GM13977 (cell line): ENCODE measurements at regions not wholly inside any gene's neighbourhood (a gene's known extent, or its start where the extent isn't known, plus 50 kb on each side); places are given as distances from the start of the nearest gene placed in this dataset.

Source experiments
- DNase-seq: peaks from one replicate; pipeline ENCODE4 v3.0.0; 2012; ENCODE audit warnings: low spot score
- in situ Hi-C: fragments of 300-500 bp; cut with MboI; formaldehyde crosslinking; loops from one replicate; pipeline ENCODE4 v1.12.0; 2022; ENCODE audit warnings: low sequenced_read_pairs, low pct_unique_long_range_greater_than_20kb, mixed read lengths, inconsistent platforms; ENCODE audit not compliant: unreplicated experiment
- TF ChIP-seq, protein P1 (sequence below): IDR thresholded peaks from 2 replicates; pipeline ENCODE4 v1.5.1; 2012; ENCODE audit warnings: mild to moderate bottlenecking, control low read depth; ENCODE audit not compliant: insufficient read depth; ENCODE audit errors: extremely low read depth, missing control alignments

- in situ Hi-C loops = no loop called here
- TF ChIP-seq, protein P1, sequence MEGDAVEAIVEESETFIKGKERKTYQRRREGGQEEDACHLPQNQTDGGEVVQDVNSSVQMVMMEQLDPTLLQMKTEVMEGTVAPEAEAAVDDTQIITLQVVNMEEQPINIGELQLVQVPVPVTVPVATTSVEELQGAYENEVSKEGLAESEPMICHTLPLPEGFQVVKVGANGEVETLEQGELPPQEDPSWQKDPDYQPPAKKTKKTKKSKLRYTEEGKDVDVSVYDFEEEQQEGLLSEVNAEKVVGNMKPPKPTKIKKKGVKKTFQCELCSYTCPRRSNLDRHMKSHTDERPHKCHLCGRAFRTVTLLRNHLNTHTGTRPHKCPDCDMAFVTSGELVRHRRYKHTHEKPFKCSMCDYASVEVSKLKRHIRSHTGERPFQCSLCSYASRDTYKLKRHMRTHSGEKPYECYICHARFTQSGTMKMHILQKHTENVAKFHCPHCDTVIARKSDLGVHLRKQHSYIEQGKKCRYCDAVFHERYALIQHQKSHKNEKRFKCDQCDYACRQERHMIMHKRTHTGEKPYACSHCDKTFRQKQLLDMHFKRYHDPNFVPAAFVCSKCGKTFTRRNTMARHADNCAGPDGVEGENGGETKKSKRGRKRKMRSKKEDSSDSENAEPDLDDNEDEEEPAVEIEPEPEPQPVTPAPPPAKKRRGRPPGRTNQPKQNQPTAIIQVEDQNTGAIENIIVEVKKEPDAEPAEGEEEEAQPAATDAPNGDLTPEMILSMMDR = no peak
- DNase-seq = no peak
These were observed 437.8 kb downstream of the CDH26 start for GRCh38 chr20:60395991-60396390.

DNA sequence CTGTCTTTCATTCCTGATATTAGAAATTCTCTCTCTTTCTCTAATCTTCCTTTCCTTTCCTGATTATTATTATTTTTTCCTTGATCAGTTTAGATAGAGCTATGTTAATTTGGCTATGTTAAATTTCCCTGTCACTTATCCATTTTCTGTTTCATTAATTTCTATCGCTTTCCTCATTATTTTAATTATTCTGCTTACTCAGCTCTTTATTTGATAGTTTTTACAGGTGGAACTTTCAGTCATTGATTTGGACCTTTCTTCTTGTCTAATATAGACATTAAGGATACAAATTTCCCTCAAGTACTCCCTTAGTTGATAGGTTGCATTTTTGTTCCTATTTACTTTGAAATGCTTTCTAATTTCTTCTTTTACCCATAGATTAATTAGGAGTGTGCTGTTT is 442.3 kb downstream of the CDH26 start:
- no peak for DNase-seq
- TF ChIP-seq, protein P1 = no peak
- in situ Hi-C loops = no loop called here

DNA sequence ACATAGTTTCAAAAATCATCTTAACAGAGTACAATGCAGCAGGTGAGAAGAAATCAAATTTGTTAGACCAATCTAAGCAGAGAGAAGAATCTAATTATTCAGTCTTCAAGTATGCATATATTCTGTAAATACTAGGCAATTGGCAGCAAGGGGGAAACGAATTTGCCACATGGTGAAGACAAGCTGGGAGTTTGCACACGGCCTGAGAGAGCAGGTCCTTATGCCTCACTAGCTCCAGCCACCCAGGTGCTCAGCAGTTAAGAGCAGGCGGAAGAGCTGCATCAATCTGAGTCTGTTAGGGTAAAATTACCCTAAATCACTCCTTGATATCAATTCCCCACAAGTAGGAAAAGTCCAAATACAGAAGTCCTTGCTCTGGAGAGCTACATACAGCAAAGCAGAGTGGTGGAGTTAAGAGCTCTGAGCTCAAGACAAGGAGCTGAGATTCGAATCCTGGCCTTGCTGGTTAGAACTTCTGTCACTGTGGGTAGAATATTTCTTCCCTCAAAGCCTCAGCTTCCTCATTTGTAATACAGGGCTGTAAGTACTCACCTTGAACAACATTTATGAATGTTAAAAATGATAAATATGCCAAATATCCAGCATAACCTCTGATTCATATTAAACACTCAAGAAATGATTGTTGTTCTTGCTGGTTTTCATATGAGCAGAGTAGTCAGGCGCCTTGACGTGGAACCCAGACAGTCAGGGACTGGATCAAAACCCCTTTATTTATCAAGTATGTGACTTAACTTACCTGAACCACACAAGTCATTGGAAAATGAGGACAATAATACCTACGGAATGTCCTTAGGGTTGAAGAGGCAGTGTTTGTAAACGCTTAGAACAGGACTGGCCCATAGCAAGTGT is 444.2 kb downstream of the CDH26 start:
- in situ Hi-C loops = no loop called here
- no peak for DNase-seq
- TF ChIP-seq, protein P1 = no peak

DNA sequence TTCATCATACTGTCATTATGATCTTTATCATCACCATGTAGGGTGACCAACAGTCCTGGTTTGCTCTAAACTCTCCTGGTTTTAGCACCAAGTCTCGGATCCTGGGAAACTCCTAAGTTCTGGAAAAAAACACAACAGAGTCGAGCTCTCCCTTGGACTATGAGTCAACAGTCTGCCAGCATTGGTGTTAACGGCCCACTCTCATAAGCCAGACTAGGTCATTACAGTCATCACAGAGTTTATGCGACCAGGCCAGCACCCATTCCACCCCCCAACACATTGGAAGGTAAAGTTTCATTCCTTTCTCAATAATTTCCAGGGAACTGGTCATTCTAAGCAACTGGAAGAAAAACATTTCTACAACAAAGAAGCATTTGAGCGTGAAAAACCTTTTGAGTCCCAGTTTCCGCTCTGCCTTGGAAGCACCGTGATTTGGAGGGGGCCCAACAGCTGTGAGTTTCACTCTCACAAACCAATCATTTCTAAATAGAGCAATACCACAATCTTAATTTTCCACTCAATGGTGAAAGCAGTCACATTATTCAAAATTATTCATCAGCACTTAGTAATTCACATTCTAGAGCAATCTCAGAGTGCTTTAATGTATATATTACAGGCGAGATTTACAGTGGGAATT is 445.0 kb downstream of the CDH26 start:
- no peak for DNase-seq
- in situ Hi-C loops = no loop called here
- TF ChIP-seq, protein P1 = no peak

DNA sequence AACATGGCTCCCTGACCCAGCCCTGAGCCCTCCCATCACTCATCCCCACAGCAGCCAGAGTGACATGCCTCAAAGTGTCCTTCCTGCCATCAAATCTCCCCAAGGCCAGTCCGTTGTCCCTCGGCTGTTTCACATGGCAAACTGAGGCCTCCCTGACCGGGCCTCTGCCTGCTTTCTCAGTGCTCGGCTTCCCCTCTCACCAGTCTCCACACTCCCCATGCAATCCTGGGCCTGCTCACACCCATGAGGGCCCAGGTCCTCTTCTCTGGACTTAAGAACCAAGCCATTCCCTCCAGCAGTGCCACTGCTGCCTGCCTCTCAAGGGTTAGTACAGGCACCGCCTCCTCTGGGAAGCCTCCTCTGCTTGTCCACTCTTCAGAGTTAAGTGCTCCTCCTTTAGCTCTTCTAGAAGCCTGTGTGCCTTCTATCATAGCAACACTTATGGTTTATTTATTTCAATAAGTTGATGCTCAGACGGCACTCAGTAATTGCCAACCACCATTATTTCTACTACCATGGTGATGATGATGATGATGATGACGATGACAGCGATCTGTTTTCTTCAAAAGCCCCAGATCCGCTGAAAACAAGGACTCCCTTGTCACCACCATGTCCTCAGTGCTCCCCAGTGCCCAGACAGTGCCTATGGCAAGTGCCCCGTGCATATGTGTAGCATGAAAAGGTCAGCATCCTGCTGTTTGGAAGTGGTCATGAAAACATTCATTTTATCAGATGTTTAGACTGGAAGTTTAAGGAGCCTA is 449.0 kb downstream of the CDH26 start:
- in situ Hi-C loops = no loop called here
- TF ChIP-seq, protein P1 = no peak
- DNase-seq = no peak

- in situ Hi-C loops = no loop called here
- TF ChIP-seq, protein P1 = no peak
- no peak for DNase-seq
These were observed 449.7 kb downstream of the CDH26 start for GRCh38 chr20:60407938-60408337.
